Mesendoderm (in vitro differentiated cells): ENCODE measurements at regions not wholly inside any gene's neighbourhood (a gene's known extent, or its start where the extent isn't known, plus 50 kb on each side); places are given as distances from the start of the nearest gene placed in this dataset.

Experiments
- DNase-seq: peaks from one replicate; pipeline ENCODE4 v3.0.0; 2013
- H2AK5ac ChIP-seq: 2 replicates; pipeline ENCODE4 v1.6.1; 2013; ENCODE audit warnings: low read length, inconsistent platforms
- H2BK120ac ChIP-seq: 2 replicates; pipeline ENCODE4 v1.6.1; 2013; ENCODE audit warnings: low read depth, mild to moderate bottlenecking, low read length, moderate library complexity, mixed read lengths
- H2BK15ac ChIP-seq: replicated peaks from 2 replicates; pipeline ENCODE4 v1.6.1; 2013; ENCODE audit warnings: low read depth, mild to moderate bottlenecking, moderate library complexity
- H2BK5ac ChIP-seq: 2 replicates; pipeline ENCODE4 v1.6.1; 2013; ENCODE audit warnings: low read length, inconsistent platforms
- H3K18ac ChIP-seq: 2 replicates; pipeline ENCODE4 v1.6.1; 2013; ENCODE audit warnings: mild to moderate bottlenecking, low read length, mixed read lengths
- H3K23ac ChIP-seq: one replicate; pipeline ENCODE4 v1.6.1; 2013; ENCODE audit warnings: low read length
- H3K27ac ChIP-seq: 2 replicates; pipeline ENCODE4 v1.5.1; 2013; ENCODE audit warnings: low read depth, mild to moderate bottlenecking, inconsistent platforms, low read length, moderate library complexity
- H3K27me3 ChIP-seq: 2 replicates; pipeline ENCODE4 v1.6.1; 2013; ENCODE audit warnings: low read length, control low read depth, mild to moderate bottlenecking, inconsistent platforms; ENCODE audit not compliant: insufficient read depth, poor library complexity
- H3K36me3 ChIP-seq: 2 replicates; pipeline ENCODE4 v1.6.1; 2013; ENCODE audit warnings: low read length, inconsistent platforms; ENCODE audit not compliant: control insufficient read depth, insufficient read depth
- H3K4ac ChIP-seq: one replicate; pipeline ENCODE4 v1.6.1; 2013; ENCODE audit warnings: low read depth, mild to moderate bottlenecking, low read length, moderate library complexity
- H3K4me1 ChIP-seq: 2 replicates; pipeline ENCODE4 v1.6.1; 2013; ENCODE audit warnings: low read depth, low read length, inconsistent platforms; ENCODE audit not compliant: control insufficient read depth
- H3K4me2 ChIP-seq: 2 replicates; pipeline ENCODE4 v1.6.1; 2013; ENCODE audit warnings: low read length
- H3K4me3 ChIP-seq: 2 replicates; pipeline ENCODE4 v1.5.1; 2013; ENCODE audit warnings: mild to moderate bottlenecking, low read length
- H3K56ac ChIP-seq: one replicate; pipeline ENCODE4 v1.6.1; 2013; ENCODE audit warnings: low read length
- H3K79me1 ChIP-seq: 2 replicates; pipeline ENCODE4 v1.6.1; 2013; ENCODE audit warnings: low read length, inconsistent platforms
- H3K79me2 ChIP-seq: 2 replicates; pipeline ENCODE4 v1.6.1; 2013; ENCODE audit warnings: mild to moderate bottlenecking, low read length; ENCODE audit not compliant: control insufficient read depth, insufficient read depth
- H3K9ac ChIP-seq: 2 replicates; pipeline ENCODE4 v1.6.1; 2013; ENCODE audit warnings: low read length, inconsistent platforms
- H4K5ac ChIP-seq: one replicate; pipeline ENCODE4 v1.6.1; 2013; ENCODE audit warnings: low read length
- H4K8ac ChIP-seq: one replicate; pipeline ENCODE4 v1.6.1; 2013; ENCODE audit warnings: low read depth, mild to moderate bottlenecking, control low read depth, low read length, moderate library complexity
- whole genome bisulfite sequencing: extraction: QIAGEN DNeasy Blood & Tissue Kit; methylation state at CpG from one replicate; pipeline ENCODE4 v1.1.7; 2013; ENCODE audit warnings: low lambda C conversion rate, missing lambda C conversion rate; ENCODE audit not compliant: insufficient coverage; ENCODE audit errors: extremely low coverage; 5-methylcytosine and 5-hydroxymethylcytosine counted together

DNA sequence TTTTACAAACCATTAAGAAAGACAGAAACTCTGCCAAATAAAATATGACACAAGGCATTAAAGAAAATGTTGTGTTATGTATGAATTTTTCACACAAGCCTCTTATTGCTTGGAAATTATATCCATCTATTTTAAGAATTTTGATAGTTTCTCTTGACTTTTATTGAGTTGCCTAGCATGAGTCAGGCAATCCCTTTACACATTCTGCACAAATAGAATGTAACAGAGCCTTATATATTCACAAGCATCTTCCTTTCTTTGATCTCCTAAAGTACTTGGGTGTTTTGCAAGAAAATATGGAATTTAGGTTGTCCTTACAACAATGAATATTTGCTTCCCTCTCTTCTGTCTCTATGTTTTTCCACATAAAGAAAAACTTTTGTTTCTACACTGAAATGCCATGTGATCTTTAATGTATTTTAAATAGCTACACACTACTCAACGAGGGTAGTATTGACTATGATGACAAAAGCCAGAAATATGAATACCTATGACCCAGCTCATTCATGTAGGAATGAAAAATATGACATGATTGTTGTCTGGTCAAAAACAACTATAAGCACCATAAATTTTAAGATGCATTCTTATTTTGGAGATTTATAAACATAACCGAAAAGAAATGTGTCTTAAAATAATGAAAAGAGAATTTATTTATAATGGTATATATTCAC is 398.8 kb downstream of the GUCY1A2 start:
- no CpG with 5 or more reads among the region's 2 CpGs for WGBS
- Histone ChIP-seq H3K79me2 (no peaks in the 10 kb centered on the region), H3K27me3 (no peaks in the 10 kb centered on the region)

GRCh38 chr11:106621484-106621883 is 396.8 kb downstream of the GUCY1A2 start:
- no peaks in the 10 kb centered on the region for H3K27me3 ChIP-seq
- H3K4me3 ChIP-seq = no peak overlapping the region
- H2BK120ac ChIP-seq = no peak overlapping the region
- no peak overlapping the region for H3K4ac ChIP-seq
- no peak overlapping the region for H2BK5ac ChIP-seq
- H3K27ac ChIP-seq = no peak overlapping the region
- no peaks in the 10 kb centered on the region for H3K79me2 ChIP-seq
- H3K18ac ChIP-seq = no peak overlapping the region
- no peaks in the 10 kb centered on the region for H3K36me3 ChIP-seq
- H2AK5ac ChIP-seq = no peak overlapping the region
- H2BK15ac ChIP-seq = no peak overlapping the region
- H3K4me1 ChIP-seq = no peaks in the 10 kb centered on the region
- H3K79me1 ChIP-seq = no peaks in the 10 kb centered on the region
- no peak overlapping the region for H3K4me2 ChIP-seq
- H4K5ac ChIP-seq = no peak overlapping the region
- no peak overlapping the region for H3K23ac ChIP-seq
- H4K8ac ChIP-seq = no peak overlapping the region
- no peak for DNase-seq
- H3K56ac ChIP-seq = no peak overlapping the region
- WGBS = no CpG with 5 or more reads among the region's 3 CpGs
- H3K9ac ChIP-seq = no peak overlapping the region

More for the DNA sequence above, 398.8 kb downstream of the GUCY1A2 start:
- Histone ChIP-seq H3K4ac (no peak overlapping the region), H3K56ac (no peak overlapping the region), H3K18ac (no peak overlapping the region), H3K9ac (no peak overlapping the region), H4K8ac (no peak overlapping the region), H2BK5ac (no peak overlapping the region), H2AK5ac (no peak overlapping the region), H2BK120ac (no peak overlapping the region), H3K4me1 (no peaks in the 10 kb centered on the region), H3K27ac (no peak overlapping the region), H2BK15ac (no peak overlapping the region), H3K4me2 (no peak overlapping the region), H3K4me3 (no peak overlapping the region), H3K23ac (no peak overlapping the region), H3K36me3 (no peaks in the 10 kb centered on the region), H3K79me1 (no peaks in the 10 kb centered on the region), H4K5ac (no peak overlapping the region)
- DNase-seq = no peak
